Gastrocnemius medialis (tissue), 4 donors: ENCODE measurements at regions not wholly inside any gene's neighbourhood (a gene's known extent, or its start where the extent isn't known, plus 50 kb on each side); places are given as distances from the start of the nearest gene placed in this dataset.

Experiments used
- ATAC-seq, 2 donors: fragments of 150-250 bp; one replicate each; pipeline ENCODE4 v1.9.1; 2016
- DNase-seq, 2 donors: peaks; one replicate each; pipeline ENCODE4 v3.0.0-alpha.2; 2019
- H3K27ac ChIP-seq, 4 donors: fragments of 200-600 bp; sonication (generic); 1 replicate in 1 of 4; 2 replicates in 3 of 4; pipeline ENCODE4 v1.5.1; 2016 to 2018; ENCODE audit warnings: mild to moderate bottlenecking in 2 of 4, moderate library complexity in 1 of 4
- H3K27me3 ChIP-seq, 3 donors: fragments of 200-600 bp; sonication (generic) in 2 of 3; 1 replicate in 1 of 3; 2 replicates in 2 of 3; pipeline versions ENCODE4 v1.5.1 to v1.6.0; 2016 to 2019; ENCODE audit warnings: mild to moderate bottlenecking in 1 of 3, moderate library complexity in 1 of 3
- H3K36me3 ChIP-seq, 2 donors: fragments of 200-600 bp; sonication (generic) in 1 of 2; one replicate each; pipeline ENCODE4 v1.5.1; 2017 to 2018
- H3K4me1 ChIP-seq, 2 donors: fragments of 200-600 bp; sonication (generic) in 1 of 2; one replicate each; pipeline ENCODE4 v1.5.1; 2016 to 2017; ENCODE audit warnings: mild to moderate bottlenecking in 2 of 2
- H3K4me3 ChIP-seq, 4 donors: fragments of 200-600 bp; sonication (generic) in 3 of 4; 1 replicate in 1 of 4; 2 replicates in 3 of 4; pipeline ENCODE4 v1.5.1; 2016 to 2019; ENCODE audit warnings: mild to moderate bottlenecking in 2 of 4
- H3K9me3 ChIP-seq, 3 donors: fragments of 200-600 bp; sonication (generic) in 2 of 3; 1 replicate in 1 of 3; 2 replicates in 2 of 3; pipeline ENCODE4 v1.5.1; 2016 to 2019
- CTCF ChIP-seq, 5 experiments: fragments of 450-650 bp in 3 of 5; fragments of 200-600 bp in 2 of 5; sonication (generic) in 2 of 5; IDR thresholded peaks in 4 of 5; conservative IDR thresholded peaks in 1 of 5; 1 replicate in 4 of 5; 2 replicates in 1 of 5; pipeline ENCODE4 v1.5.1; 2016 to 2019; ENCODE audit warnings: antibody characterized with exemption in 5 of 5, mild to moderate bottlenecking in 3 of 5, moderate library complexity in 3 of 5
- POLR2A ChIP-seq, 2 donors: fragments of 450-650 bp; IDR thresholded peaks; one replicate each; pipeline ENCODE4 v1.6.1; 2017; ENCODE audit warnings: antibody characterized with exemption in 2 of 2, mild to moderate bottlenecking in 2 of 2, moderate library complexity in 2 of 2
- in situ Hi-C, 4 donors: fragments of 200-750 bp; cut with MboI; loops; one replicate each; pipeline versions ENCODE4 v1.15.0 to v1.8.0; 2017; ENCODE audit warnings: low sequenced_read_pairs in 4 of 4
- intact Hi-C: fragments of 100-400 bp; cut with DNase I; formaldehyde crosslinking; loops from one replicate; pipeline ENCODE4 v1.15.1; 2023; ENCODE audit warnings: low total_unique reads

DNA sequence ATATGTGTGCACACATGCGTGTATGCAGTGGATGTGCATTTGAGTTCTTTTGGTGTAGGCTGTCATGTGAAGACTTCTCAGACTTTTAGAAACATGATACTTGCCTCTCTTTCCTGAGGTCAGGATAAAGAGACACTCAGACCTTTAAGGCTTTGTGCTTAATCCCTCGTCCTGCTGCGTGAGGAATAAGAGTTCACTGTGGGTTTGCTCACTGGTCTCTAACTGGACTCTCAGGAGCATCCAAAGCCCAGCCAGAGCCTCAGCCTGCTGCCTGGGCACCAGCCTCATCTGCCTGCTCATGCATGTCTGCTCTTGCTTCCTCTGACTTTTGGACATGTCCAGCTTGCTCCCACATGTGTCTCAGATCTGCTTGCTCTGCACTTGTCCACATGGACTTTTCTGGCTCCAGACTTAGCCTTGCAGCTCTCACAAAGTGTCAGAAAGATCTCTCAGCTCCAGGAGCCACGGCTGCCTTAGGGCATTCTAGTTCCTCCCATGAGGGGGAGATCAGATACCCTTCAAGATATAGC lies 65.1 kb upstream of the ZNF366 start:
- Histone ChIP-seq H3K27me3 (no peaks in the 10 kb centered on the region), H3K36me3 (no peaks in the 10 kb centered on the region), H3K27ac (no peak overlapping the region), H3K4me1 (no peaks in the 10 kb centered on the region), H3K4me3 (no peak overlapping the region), H3K9me3 (no peaks in the 10 kb centered on the region)
- intact Hi-C loops (no loop called here), in situ Hi-C loops (no loop called here)
- DNase-seq (no peak), ATAC-seq (no peak)
- TF ChIP-seq POLR2A (IDR thresholded peaks at IDR 0.05), result no peak
- no peak for TF ChIP-seq CTCF (IDR thresholded peaks at IDR 0.05 in 4 of 5, conservative IDR thresholded peaks at IDR 0.05 in 1 of 5)

DNA sequence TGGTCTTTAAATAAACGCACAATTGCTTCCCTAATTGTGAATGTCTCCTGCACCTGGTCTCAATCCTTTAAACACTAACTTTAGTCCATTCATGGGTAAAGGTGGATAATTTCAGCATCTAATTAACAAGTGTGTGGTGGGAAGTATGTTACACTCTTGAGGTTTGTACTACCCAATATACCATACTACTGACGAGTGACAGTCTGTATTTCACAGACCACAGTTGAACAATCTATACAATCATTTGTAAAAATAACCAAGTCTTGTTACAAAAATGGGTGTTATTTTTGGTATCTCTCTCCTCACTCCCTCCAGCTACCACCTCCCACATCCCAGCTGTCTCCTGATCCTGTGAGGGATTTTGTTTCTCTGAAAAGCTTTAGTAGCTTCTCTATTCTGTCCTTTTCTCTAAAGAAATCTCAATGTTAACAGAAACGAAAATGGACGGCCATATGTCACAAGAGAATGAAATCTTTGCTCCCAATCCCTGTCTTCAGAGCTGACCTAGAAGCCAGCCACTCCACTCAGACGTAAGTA lies 62.3 kb upstream of the ZNF366 start:
- in situ Hi-C loops, result no loop called here
- no peaks in the 10 kb centered on the region for H3K27me3 ChIP-seq
- TF ChIP-seq CTCF (IDR thresholded peaks at IDR 0.05 in 4 of 5, conservative IDR thresholded peaks at IDR 0.05 in 1 of 5) (no peak), POLR2A (IDR thresholded peaks at IDR 0.05) (no peak)

GRCh38 chr5:72566746-72567145 lies 59.5 kb upstream of the ZNF366 start:
- Histone ChIP-seq H3K4me3 (no peak overlapping the region), H3K27me3 (no peaks in the 10 kb centered on the region), H3K27ac (no peak overlapping the region), H3K9me3 (no peaks in the 10 kb centered on the region), H3K4me1 (no peaks in the 10 kb centered on the region), H3K36me3 (no peaks in the 10 kb centered on the region)
- DNase-seq (no peak), ATAC-seq (no peak)
- in situ Hi-C loops (no loop called here), intact Hi-C loops (no loop called here)
- TF ChIP-seq CTCF (IDR thresholded peaks at IDR 0.05 in 4 of 5, conservative IDR thresholded peaks at IDR 0.05 in 1 of 5), result no peak
- TF ChIP-seq POLR2A (IDR thresholded peaks at IDR 0.05), result no peak

More for the DNA sequence above, 62.3 kb upstream of the ZNF366 start:
- Histone ChIP-seq H3K4me1 (no peaks in the 10 kb centered on the region), H3K4me3 (no peak overlapping the region), H3K36me3 (no peaks in the 10 kb centered on the region), H3K9me3 (no peaks in the 10 kb centered on the region), H3K27ac (no peak overlapping the region)
- DNase-seq (no peak), ATAC-seq (no peak)
- intact Hi-C loops, result no loop called here

- no peak for ATAC-seq
- in situ Hi-C loops (no loop called here), intact Hi-C loops (no loop called here)
- Histone ChIP-seq H3K4me3 (no peak overlapping the region), H3K36me3 (no peaks in the 10 kb centered on the region), H3K4me1 (peaks cover 0 to under 1% of the 10 kb centered on the region in 2 donors), H3K27me3 (no peaks in the 10 kb centered on the region), H3K9me3 (no peaks in the 10 kb centered on the region), H3K27ac (no peak overlapping the region)
- no peak for DNase-seq
- TF ChIP-seq POLR2A (IDR thresholded peaks at IDR 0.05), result no peak
- TF ChIP-seq CTCF (IDR thresholded peaks at IDR 0.05 in 4 of 5, conservative IDR thresholded peaks at IDR 0.05 in 1 of 5), result no peak
Observed at GRCh38 chr5:72565513-72566289, 58.5 kb upstream of the ZNF366 start.
